MM.1S (cell line): ENCODE measurements at regions not wholly inside any gene's neighbourhood (a gene's known extent, or its start where the extent isn't known, plus 50 kb on each side); places are given as distances from the start of the nearest gene placed in this dataset.

Source experiments
- EZH2 ChIP-seq: fragments of 300-600 bp; sonication (generic); optimal IDR thresholded peaks from 2 replicates; pipeline ENCODE3; 2017; ENCODE audit warnings: low read depth, mild to moderate bottlenecking, antibody characterized with exemption, low read length, mixed read lengths
- EZH2phosphoT487 ChIP-seq: fragments of 300-600 bp; sonication (generic); IDR thresholded peaks from 2 replicates; pipeline ENCODE4 v1.6.1; 2018; ENCODE audit warnings: antibody characterized with exemption, low read length
- TF ChIP-seq, protein P1 (sequence below): fragments of 300-600 bp; sonication (generic); IDR thresholded peaks from 2 replicates; pipeline ENCODE4 v1.5.1; 2016; ENCODE audit warnings: antibody characterized with exemption, low read length, mixed read lengths

DNA sequence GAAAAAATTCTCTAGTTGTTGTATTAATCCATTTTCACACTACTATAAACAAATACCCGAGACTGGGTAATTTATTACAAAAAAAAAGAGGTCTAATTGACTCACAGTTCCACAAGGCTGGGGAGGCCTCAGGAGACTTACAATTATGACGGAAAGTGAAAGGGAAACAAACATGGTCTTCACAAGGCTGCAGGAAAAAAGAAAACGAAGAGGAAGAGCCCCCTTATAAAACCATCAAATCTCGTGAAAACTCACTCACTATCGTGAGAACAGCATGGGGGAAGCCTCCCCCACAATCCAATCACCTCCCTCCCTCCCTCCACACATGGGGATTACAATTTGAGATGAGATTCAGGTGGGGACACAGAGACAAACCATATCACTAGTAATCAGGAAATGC lies 61.7 kb upstream of the SPTBN1 start:
- TF ChIP-seq EZH2: no peak
- TF ChIP-seq, protein P1, sequence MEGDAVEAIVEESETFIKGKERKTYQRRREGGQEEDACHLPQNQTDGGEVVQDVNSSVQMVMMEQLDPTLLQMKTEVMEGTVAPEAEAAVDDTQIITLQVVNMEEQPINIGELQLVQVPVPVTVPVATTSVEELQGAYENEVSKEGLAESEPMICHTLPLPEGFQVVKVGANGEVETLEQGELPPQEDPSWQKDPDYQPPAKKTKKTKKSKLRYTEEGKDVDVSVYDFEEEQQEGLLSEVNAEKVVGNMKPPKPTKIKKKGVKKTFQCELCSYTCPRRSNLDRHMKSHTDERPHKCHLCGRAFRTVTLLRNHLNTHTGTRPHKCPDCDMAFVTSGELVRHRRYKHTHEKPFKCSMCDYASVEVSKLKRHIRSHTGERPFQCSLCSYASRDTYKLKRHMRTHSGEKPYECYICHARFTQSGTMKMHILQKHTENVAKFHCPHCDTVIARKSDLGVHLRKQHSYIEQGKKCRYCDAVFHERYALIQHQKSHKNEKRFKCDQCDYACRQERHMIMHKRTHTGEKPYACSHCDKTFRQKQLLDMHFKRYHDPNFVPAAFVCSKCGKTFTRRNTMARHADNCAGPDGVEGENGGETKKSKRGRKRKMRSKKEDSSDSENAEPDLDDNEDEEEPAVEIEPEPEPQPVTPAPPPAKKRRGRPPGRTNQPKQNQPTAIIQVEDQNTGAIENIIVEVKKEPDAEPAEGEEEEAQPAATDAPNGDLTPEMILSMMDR: no peak
- TF ChIP-seq EZH2phosphoT487: no peak
